H9 (cell line): ENCODE measurements at regions not wholly inside any gene's neighbourhood (a gene's known extent, or its start where the extent isn't known, plus 50 kb on each side); places are given as distances from the start of the nearest gene placed in this dataset.

Experiments
- DNase-seq: peaks from one replicate; pipeline ENCODE4 v3.0.0-alpha.2; 2017
- H2AFZ ChIP-seq: one replicate; pipeline ENCODE4 v1.6.1; 2013; ENCODE audit warnings: mild to moderate bottlenecking, low read length, control low read depth, moderate library complexity
- H2AK5ac ChIP-seq: 2 replicates; pipeline ENCODE4 v1.6.1; 2013; ENCODE audit warnings: low read length, control low read depth, mixed read lengths; ENCODE audit not compliant: insufficient read length
- H2BK120ac ChIP-seq: one replicate; pipeline ENCODE4 v1.6.1; 2013; ENCODE audit warnings: low read depth, mild to moderate bottlenecking, low read length, control low read depth, inconsistent platforms; ENCODE audit not compliant: poor library complexity, severe bottlenecking
- H2BK12ac ChIP-seq: 2 replicates; pipeline ENCODE4 v1.6.1; 2013; ENCODE audit warnings: low read length, control low read depth, mixed read lengths, low read depth; ENCODE audit not compliant: insufficient read length
- H2BK15ac ChIP-seq: 2 replicates; pipeline ENCODE4 v1.6.1; 2013; ENCODE audit warnings: low read depth, low read length, control low read depth
- H2BK20ac ChIP-seq: one replicate; pipeline ENCODE4 v1.6.1; 2013; ENCODE audit warnings: low read depth, mild to moderate bottlenecking, low read length, control low read depth, inconsistent platforms; ENCODE audit not compliant: poor library complexity, severe bottlenecking
- H2BK5ac ChIP-seq: 2 replicates; pipeline ENCODE4 v1.6.1; 2013; ENCODE audit warnings: low read length, control low read depth, mixed read lengths; ENCODE audit not compliant: insufficient read length
- H3K14ac ChIP-seq: 2 replicates; pipeline ENCODE4 v1.6.1; 2013; ENCODE audit warnings: low read length, control low read depth; ENCODE audit not compliant: insufficient read depth
- H3K18ac ChIP-seq: 2 replicates; pipeline ENCODE4 v1.6.1; 2013; ENCODE audit warnings: low read depth, mild to moderate bottlenecking, mixed read lengths, low read length, control low read depth; ENCODE audit not compliant: insufficient read length
- H3K23ac ChIP-seq: 2 replicates; pipeline ENCODE4 v1.6.1; 2013; ENCODE audit warnings: low read length, control low read depth, mixed read lengths, low read depth; ENCODE audit not compliant: insufficient read length
- H3K23me2 ChIP-seq: 2 replicates; pipeline ENCODE4 v1.6.1; 2013; ENCODE audit warnings: low read depth, mild to moderate bottlenecking, mixed read lengths, low read length, control low read depth; ENCODE audit not compliant: insufficient read length, poor library complexity, severe bottlenecking
- H3K27ac ChIP-seq: 2 replicates; pipeline ENCODE4 v1.5.1; 2013; ENCODE audit warnings: low read length, control low read depth, mixed read lengths, low read depth; ENCODE audit not compliant: insufficient read length
- H3K27me3 ChIP-seq: 2 replicates; pipeline ENCODE4 v1.6.1; 2013; ENCODE audit warnings: low read length, control low read depth, inconsistent platforms; ENCODE audit not compliant: insufficient read depth
- H3K4ac ChIP-seq: 2 replicates; pipeline ENCODE4 v1.6.1; 2013; ENCODE audit warnings: low read depth, mild to moderate bottlenecking, control low read depth, inconsistent platforms, low read length, moderate library complexity
- H3K4me1 ChIP-seq: 2 replicates; pipeline ENCODE4 v1.6.1; 2013; ENCODE audit warnings: low read length, control low read depth, inconsistent platforms; ENCODE audit not compliant: insufficient read depth
- H3K4me2 ChIP-seq: 2 replicates; pipeline ENCODE4 v1.6.1; 2013; ENCODE audit warnings: low read length, control low read depth, mixed read lengths; ENCODE audit not compliant: insufficient read length, insufficient read depth
- H3K56ac ChIP-seq: 2 replicates; pipeline ENCODE4 v1.6.1; 2013; ENCODE audit warnings: low read depth, mild to moderate bottlenecking, mixed read lengths, low read length, control low read depth; ENCODE audit not compliant: insufficient read length
- H3K79me1 ChIP-seq: 2 replicates; pipeline ENCODE4 v1.6.1; 2013; ENCODE audit warnings: low read depth, mild to moderate bottlenecking, moderate library complexity, low read length, control low read depth, inconsistent platforms; ENCODE audit not compliant: insufficient read depth, poor library complexity, severe bottlenecking
- H3K79me2 ChIP-seq: 2 replicates; pipeline ENCODE4 v1.6.1; 2013; ENCODE audit warnings: low read length, control low read depth, inconsistent platforms; ENCODE audit not compliant: insufficient read depth
- H3K9ac ChIP-seq: 2 replicates; pipeline ENCODE4 v1.6.1; 2013; ENCODE audit warnings: low read length, control low read depth, mixed read lengths; ENCODE audit not compliant: insufficient read length; ENCODE audit errors: extremely low read depth
- H3K9me3 ChIP-seq: one replicate; pipeline ENCODE4 v1.6.1; 2013; ENCODE audit warnings: low read depth, low read length, inconsistent platforms; ENCODE audit not compliant: control insufficient read depth
- H3T11ph ChIP-seq: one replicate; pipeline ENCODE4 v1.6.1; 2013; ENCODE audit warnings: mild to moderate bottlenecking, low read length, control low read depth, inconsistent platforms
- H4K20me1 ChIP-seq: one replicate; pipeline ENCODE4 v1.6.1; 2013; ENCODE audit not compliant: control insufficient read depth, insufficient read length, insufficient read depth
- H4K5ac ChIP-seq: 2 replicates; pipeline ENCODE4 v1.6.1; 2013; ENCODE audit warnings: low read depth, mild to moderate bottlenecking, mixed read lengths, low read length, control low read depth; ENCODE audit not compliant: insufficient read length
- H4K8ac ChIP-seq: replicated peaks from 2 replicates; pipeline ENCODE4 v1.6.1; 2013; ENCODE audit warnings: low read length, control low read depth, mixed read lengths, low read depth; ENCODE audit not compliant: insufficient read length
- H4K91ac ChIP-seq: 2 replicates; pipeline ENCODE4 v1.6.1; 2013; ENCODE audit warnings: low read depth, mild to moderate bottlenecking, moderate library complexity, mixed read lengths, low read length, control low read depth; ENCODE audit not compliant: insufficient read length
- H3K27ac Mint-ChIP-seq, 3 experiments: 2 replicates in 2 of 3; 3 replicates in 1 of 3; pipeline ENCODE4 v1.8.0; 2020 to 2021; ENCODE audit warnings: mixed read lengths in 3 of 3, mild to moderate bottlenecking in 1 of 3, moderate library complexity in 1 of 3
- H3K27me3 Mint-ChIP-seq: 2 replicates; pipeline ENCODE4 v1.8.0; 2021; ENCODE audit warnings: low read depth, mild to moderate bottlenecking, moderate library complexity, mixed read lengths
- H3K36me3 Mint-ChIP-seq, 3 experiments: 2 replicates in 2 of 3; 3 replicates in 1 of 3; pipeline ENCODE4 v1.8.0; 2020 to 2021; ENCODE audit warnings: low read depth in 3 of 3, mixed read lengths in 3 of 3; ENCODE audit not compliant: insufficient read depth in 1 of 3
- H3K4me1 Mint-ChIP-seq, 2 experiments: 2 replicates each; pipeline ENCODE4 v1.8.0; 2020; ENCODE audit warnings: mixed read lengths in 2 of 2
- H3K4me3 Mint-ChIP-seq, 2 experiments: 2 replicates in 1 of 2; 3 replicates in 1 of 2; pipeline ENCODE4 v1.8.0; 2020 to 2021; ENCODE audit warnings: mild to moderate bottlenecking in 2 of 2, mixed read lengths in 2 of 2, moderate library complexity in 1 of 2
- H3K9me3 Mint-ChIP-seq, 2 experiments: 2 replicates in 1 of 2; 3 replicates in 1 of 2; pipeline ENCODE4 v1.8.0; 2020; ENCODE audit warnings: mild to moderate bottlenecking in 2 of 2, mixed read lengths in 2 of 2, moderate library complexity in 1 of 2
- CTCF ChIP-seq: fragments of 200-600 bp; sonication (generic); conservative IDR thresholded peaks from 3 replicates; pipeline ENCODE4 v1.8.0; 2021; ENCODE audit warnings: antibody characterized with exemption, mild to moderate bottlenecking
- WGBS: extraction: QIAGEN DNeasy Blood & Tissue Kit; methylation state at CpG from one replicate; pipeline ENCODE4 v1.1.7; 2013; ENCODE audit warnings: missing lambda C conversion rate, low lambda C conversion rate, mixed read lengths; ENCODE audit not compliant: insufficient read length; ENCODE audit errors: extremely low coverage; 5-methylcytosine and 5-hydroxymethylcytosine counted together

DNA sequence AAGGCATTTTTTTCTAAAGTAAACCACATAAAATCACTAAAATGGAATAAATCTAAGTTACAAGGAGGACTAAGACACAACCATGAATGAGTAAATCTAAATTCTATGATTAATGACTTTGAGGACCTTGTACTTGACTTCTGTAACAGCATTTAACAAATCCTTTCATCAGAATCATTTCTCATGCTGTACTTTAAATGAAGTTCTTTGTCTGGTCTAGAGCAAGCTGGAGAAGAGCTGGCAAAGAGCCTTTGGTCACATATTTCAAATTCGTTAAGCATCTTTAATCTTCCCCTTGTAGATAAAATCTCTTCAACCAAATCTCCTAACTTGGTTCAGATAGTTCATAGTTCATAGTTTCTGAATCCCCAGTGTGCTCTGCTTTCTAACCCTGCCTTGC lies 405.4 kb downstream of the PTPRC start:
- no CpG with 5 or more reads among the region's 1 CpG for WGBS
- Histone ChIP-seq H2BK20ac (no peak overlapping the region), H2AK5ac (no peak overlapping the region), H4K5ac (no peak overlapping the region), H4K8ac (no peak overlapping the region), H4K20me1 (no peaks in the 10 kb centered on the region), H2BK5ac (no peak overlapping the region), H2BK15ac (no peak overlapping the region), H3K4me1 (no peaks in the 10 kb centered on the region), H3K9me3 (no peaks in the 10 kb centered on the region), H3T11ph (no peak overlapping the region), H3K79me1 (no peaks in the 10 kb centered on the region), H3K27ac (no peak overlapping the region), H3K4ac (no peak overlapping the region), H4K91ac (no peak overlapping the region), H3K23me2 (no peaks in the 10 kb centered on the region), H3K9ac (no peak overlapping the region), H3K79me2 (no peaks in the 10 kb centered on the region), H2BK120ac (no peak overlapping the region), H3K27me3 (no peaks in the 10 kb centered on the region), H3K56ac (no peak overlapping the region), H3K4me2 (no peak overlapping the region), H3K14ac (no peak overlapping the region), H3K18ac (no peak overlapping the region), H2BK12ac (no peak overlapping the region), H2AFZ (no peak overlapping the region), H3K23ac (no peak overlapping the region)
- no peak overlapping the region for H3K4me3 Mint-ChIP-seq
- no peak for DNase-seq
- TF ChIP-seq CTCF: no peak
- H3K27ac Mint-ChIP-seq: no peak overlapping the region
- no peaks in the 10 kb centered on the region for H3K4me1 Mint-ChIP-seq
- peaks cover 3% of the 10 kb centered on the region in 2 experiments; a peak in 4 of 5 replicates for H3K9me3 Mint-ChIP-seq
- H3K27me3 Mint-ChIP-seq: no peaks in the 10 kb centered on the region
- peaks cover 0 to under 1% (median 0%) of the 10 kb centered on the region in 3 experiments; a peak in 2 of 7 replicates for H3K36me3 Mint-ChIP-seq
